ENCODE measurements at regions not wholly inside any gene's neighbourhood (a gene's known extent, or its start where the extent isn't known, plus 50 kb on each side); places are given as distances from the start of the nearest gene placed in this dataset.

- H3K4me3 ChIP-seq (replicated peaks; ENCODE audit: low read depth, low read length) = no peak overlapping the region
- TF ChIP-seq CTCF (IDR thresholded peaks at IDR 0.05; ENCODE audit: insufficient read depth, low read length, poor library complexity, severe bottlenecking) = no peak
- H3K27me3 ChIP-seq (replicated peaks; ENCODE audit: control insufficient read depth, insufficient read depth, low read length) = no peaks in the 10 kb centered on the region
- no peak for DNase-seq (ENCODE audit: extremely low read depth, insufficient read length)
- H3K36me3 ChIP-seq (ENCODE audit: control insufficient read depth, insufficient read depth, low read length) = no peaks in the 10 kb centered on the region
These were observed 153.9 kb downstream of the EMP1 start for GRCh38 chr12:13350381-13350780.

DNA sequence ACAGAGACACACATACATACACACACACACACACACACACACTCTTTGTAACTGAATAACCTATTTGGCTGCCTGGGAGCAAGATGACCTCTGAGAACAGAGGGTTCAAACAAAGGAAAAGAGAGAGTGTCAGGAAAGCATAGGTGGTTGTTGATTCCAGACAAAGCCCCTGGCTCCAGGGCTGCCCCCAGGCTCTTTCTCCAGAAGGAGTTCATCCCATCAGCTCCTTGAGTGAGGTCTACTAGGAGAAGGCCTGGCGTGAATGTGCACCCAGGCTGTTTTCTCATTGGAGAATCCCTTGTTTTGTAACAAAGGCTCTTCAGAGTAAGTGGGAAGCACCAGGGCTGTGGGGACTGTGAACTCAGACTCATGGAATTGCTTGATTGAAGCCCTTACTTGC lies 151.9 kb downstream of the EMP1 start:
- no peak for TF ChIP-seq CTCF (IDR thresholded peaks at IDR 0.05; ENCODE audit: insufficient read depth, low read length, poor library complexity, severe bottlenecking)
- H3K4me3 ChIP-seq (replicated peaks; ENCODE audit: low read depth, low read length) = no peak overlapping the region
- no peak for DNase-seq (ENCODE audit: extremely low read depth, insufficient read length)
- no peaks in the 10 kb centered on the region for H3K36me3 ChIP-seq (ENCODE audit: control insufficient read depth, insufficient read depth, low read length)
- H3K27me3 ChIP-seq (replicated peaks; ENCODE audit: control insufficient read depth, insufficient read depth, low read length) = no peaks in the 10 kb centered on the region

DNA sequence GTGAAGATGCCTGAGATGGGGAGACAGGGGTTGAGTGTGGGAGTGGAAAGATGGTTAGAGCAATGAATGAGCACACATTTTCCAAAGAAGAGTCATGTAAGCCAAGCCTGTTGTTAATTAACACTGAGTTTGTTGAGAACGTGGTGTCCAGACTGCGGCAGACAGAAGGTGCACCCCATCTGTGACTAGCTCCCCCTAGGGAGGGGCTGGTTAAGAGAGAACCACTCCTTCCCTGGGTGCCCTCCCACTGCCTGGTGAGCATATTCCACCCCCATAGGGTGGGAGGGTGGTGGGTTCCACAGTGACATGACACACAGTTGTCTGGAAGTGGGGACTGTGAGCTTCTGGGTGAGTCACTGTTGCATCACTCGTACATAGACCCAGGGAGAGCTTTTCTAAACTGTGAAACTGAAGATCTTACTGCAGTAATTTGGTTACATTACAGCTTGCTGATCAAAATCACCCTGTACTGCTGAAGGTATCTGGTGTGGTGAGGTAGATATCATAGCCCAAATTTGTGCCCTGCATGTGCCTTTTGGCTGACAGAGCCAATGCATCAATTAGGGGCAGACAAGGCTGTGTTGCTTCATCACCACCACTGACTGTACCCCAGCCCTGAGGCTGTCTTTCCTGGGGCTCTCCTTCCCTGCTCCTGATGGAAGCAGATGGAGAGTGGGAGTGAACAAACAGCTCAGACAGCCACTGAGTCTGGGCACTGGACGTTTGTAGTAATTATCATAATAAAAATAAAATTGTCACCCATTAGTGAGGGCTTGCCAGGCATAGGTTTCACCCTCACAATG lies 150.9 kb downstream of the EMP1 start:
- H3K4me3 ChIP-seq (replicated peaks; ENCODE audit: low read depth, low read length) = no peak overlapping the region
- DNase-seq (ENCODE audit: extremely low read depth, insufficient read length) = no peak
- no peaks in the 10 kb centered on the region for H3K27me3 ChIP-seq (replicated peaks; ENCODE audit: control insufficient read depth, insufficient read depth, low read length)
- no peaks in the 10 kb centered on the region for H3K36me3 ChIP-seq (ENCODE audit: control insufficient read depth, insufficient read depth, low read length)
- TF ChIP-seq CTCF (IDR thresholded peaks at IDR 0.05; ENCODE audit: insufficient read depth, low read length, poor library complexity, severe bottlenecking) = no peak

DNA sequence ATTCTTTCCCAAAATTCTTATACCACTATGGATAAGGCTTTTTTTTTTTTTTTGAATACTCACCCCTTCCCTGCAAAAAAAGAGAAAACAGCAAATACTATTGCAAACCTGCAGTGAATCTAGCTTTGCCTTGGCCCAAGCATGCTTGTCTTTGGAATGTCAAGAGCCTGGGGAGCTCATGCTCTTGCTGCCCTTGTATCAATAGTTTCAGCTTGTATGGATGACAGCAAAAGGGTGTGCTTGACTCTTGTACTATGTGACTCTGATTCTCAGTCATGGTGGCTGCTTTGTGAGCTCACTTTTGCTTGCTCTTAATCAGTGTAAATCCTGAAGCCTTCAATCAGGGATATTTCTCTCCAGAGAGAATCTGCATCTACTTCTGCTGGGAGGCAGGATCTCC lies 149.2 kb downstream of the EMP1 start:
- no peak overlapping the region for H3K4me3 ChIP-seq (replicated peaks; ENCODE audit: low read depth, low read length)
- H3K36me3 ChIP-seq (ENCODE audit: control insufficient read depth, insufficient read depth, low read length) = no peaks in the 10 kb centered on the region
- no peaks in the 10 kb centered on the region for H3K27me3 ChIP-seq (replicated peaks; ENCODE audit: control insufficient read depth, insufficient read depth, low read length)
- DNase-seq (ENCODE audit: extremely low read depth, insufficient read length) = no peak
- no peak for TF ChIP-seq CTCF (IDR thresholded peaks at IDR 0.05; ENCODE audit: insufficient read depth, low read length, poor library complexity, severe bottlenecking)

DNA sequence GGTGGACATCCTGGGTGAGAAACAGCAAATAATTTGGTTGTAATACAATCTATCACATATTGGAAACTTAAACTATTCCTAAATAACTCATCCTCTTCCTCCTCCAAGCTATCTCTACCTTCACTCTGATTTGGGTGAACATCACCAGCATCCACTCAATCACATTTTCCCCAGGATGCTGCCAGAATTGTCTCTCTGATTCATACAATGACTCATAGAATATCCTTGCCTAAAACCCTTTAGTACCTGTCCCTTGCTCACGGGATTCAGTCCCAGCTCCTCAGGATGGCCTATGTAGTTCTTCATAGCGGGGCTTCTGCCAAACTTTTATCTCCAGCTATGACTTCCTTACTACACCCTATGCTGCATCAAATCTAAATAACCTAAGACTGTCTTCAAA lies 146.8 kb downstream of the EMP1 start:
- no peak for DNase-seq (ENCODE audit: extremely low read depth, insufficient read length)
- no peak for TF ChIP-seq CTCF (IDR thresholded peaks at IDR 0.05; ENCODE audit: insufficient read depth, low read length, poor library complexity, severe bottlenecking)
- no peak overlapping the region for H3K4me3 ChIP-seq (replicated peaks; ENCODE audit: low read depth, low read length)
- no peaks in the 10 kb centered on the region for H3K27me3 ChIP-seq (replicated peaks; ENCODE audit: control insufficient read depth, insufficient read depth, low read length)
- H3K36me3 ChIP-seq (ENCODE audit: control insufficient read depth, insufficient read depth, low read length) = no peaks in the 10 kb centered on the region

DNA sequence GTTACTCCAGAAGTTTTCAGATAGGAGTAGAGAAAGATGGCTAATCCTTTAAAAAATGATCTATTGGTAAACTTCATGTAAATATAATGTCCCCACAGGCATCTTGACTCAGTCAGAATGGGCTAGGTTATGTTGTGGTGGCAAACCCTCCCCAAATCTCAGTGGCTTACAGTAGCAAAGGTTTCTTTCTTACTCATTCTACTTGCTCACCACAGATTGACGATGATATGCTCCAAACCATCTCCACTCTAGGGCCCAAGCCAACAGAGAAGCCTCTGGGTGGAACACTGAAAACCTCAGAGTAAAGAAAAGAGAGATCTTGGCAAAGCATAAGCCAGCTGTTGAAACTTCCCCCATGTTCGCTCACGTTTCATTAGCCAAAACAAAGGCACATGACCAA lies 146.4 kb downstream of the EMP1 start:
- Histone ChIP-seq H3K27me3 (replicated peaks; ENCODE audit: control insufficient read depth, insufficient read depth, low read length) (no peaks in the 10 kb centered on the region), H3K36me3 (ENCODE audit: control insufficient read depth, insufficient read depth, low read length) (no peaks in the 10 kb centered on the region), H3K4me3 (replicated peaks; ENCODE audit: low read depth, low read length) (no peak overlapping the region)
- DNase-seq (ENCODE audit: extremely low read depth, insufficient read length) = no peak
- no peak for TF ChIP-seq CTCF (IDR thresholded peaks at IDR 0.05; ENCODE audit: insufficient read depth, low read length, poor library complexity, severe bottlenecking)

All from GM06990 (cell line).